GM20431 (cell line): ENCODE measurements at regions not wholly inside any gene's neighbourhood (a gene's known extent, or its start where the extent isn't known, plus 50 kb on each side); places are given as distances from the start of the nearest gene placed in this dataset.

Source experiments
- in situ Hi-C: fragments of 300-500 bp; cut with MseI, MboI; formaldehyde crosslinking; loops from one replicate; pipeline ENCODE4 v1.15.0; 2020; ENCODE audit warnings: low sequenced_read_pairs; ENCODE audit not compliant: unreplicated experiment

DNA sequence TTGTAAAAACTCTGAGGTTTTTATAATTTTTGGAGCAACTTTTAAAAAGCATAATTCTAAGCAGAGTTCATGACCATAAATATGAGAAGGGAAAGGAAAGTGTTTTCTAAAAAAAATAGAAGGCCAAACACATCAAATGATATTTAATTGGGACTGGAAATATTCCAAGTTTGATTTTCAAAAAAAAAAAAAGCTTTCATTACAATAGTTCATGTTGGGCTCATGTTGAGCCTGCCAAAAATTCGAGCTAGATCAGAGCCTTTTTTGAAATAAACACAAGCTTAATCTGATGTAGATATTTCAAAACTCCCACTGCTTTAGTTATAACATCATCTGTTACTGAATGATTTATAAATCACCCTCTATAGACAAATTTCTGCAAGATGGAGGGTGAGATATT, 163.4 kb upstream of the DEFB112 start:
- in situ Hi-C loops, result no loop called here

GRCh38 chr6:50214937-50215336, 165.2 kb upstream of the DEFB112 start:
- in situ Hi-C loops, result no loop called here

DNA sequence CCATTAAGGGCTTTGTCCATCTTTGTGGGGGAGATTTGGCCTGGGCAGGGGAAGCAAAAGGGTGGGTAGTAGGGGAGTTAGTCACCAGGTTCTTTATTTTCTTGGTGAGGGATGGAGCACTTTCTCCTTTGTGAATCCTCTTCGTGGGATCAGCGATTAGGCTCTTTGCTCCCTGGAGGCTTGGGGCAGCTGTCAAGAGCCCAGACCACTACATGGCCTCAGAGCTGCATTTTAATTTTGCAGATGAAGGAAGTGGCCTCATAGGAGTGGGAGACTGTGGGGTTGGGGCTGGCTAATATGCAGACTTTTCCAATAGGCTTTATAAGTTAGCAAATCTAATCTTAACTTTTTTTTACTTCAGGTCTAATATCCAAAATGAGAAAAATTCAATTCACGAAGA, 168.1 kb upstream of the DEFB112 start:
- in situ Hi-C loops, result no loop called here

GRCh38 chr6:50236164-50236563, 186.4 kb upstream of the DEFB112 start:
- in situ Hi-C loops, result no loop called here

DNA sequence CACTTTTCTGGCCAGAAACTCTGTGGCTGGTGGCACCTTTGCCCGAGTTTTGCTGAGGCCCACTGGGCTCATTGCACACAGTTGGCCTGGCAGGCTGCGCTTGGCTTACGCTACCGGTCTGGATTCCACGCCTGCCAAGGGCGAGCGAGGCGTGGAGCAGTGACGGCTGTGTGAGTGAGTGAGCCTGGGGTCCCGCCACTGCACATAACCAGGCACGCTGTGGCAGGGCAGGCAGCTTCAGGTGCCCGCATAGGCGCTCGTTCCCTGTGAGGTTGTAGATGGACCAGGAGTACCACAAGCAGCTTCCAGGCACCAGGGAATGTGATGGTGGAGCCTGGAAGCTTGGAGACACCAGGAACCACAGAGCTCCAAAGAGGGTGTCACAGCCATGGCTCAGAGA, 190.1 kb upstream of the DEFB112 start:
- in situ Hi-C loops, result no loop called here

GRCh38 chr6:50240986-50241385, 191.3 kb upstream of the DEFB112 start:
- in situ Hi-C loops, result no loop called here

DNA sequence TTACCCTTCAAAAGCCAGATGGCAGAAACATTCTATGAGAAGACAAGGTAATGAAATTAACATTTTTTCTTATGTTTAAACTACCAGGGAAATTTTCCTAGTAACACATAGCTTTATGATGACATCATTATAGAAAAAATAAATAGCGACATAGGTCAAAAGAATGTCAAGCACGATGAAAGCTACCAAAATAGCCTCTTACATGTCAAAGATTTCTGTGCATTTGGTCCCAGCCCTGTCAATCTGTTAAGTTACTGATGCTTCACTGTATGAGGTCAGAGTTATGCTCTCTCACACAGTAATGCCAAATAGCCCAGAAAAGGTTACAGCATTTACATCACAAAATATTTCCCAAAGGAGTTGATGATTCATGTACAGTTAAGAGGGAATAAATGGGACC, 199.8 kb upstream of the DEFB112 start:
- in situ Hi-C loops, result no loop called here

- in situ Hi-C loops, result no loop called here
Observed at GRCh38 chr6:50257322-50257721, 207.6 kb upstream of the DEFB112 start.

- in situ Hi-C loops, result no loop called here
Observed at GRCh38 chr6:50259903-50260302, 210.2 kb upstream of the DEFB112 start.

GRCh38 chr6:50264995-50265571, 215.4 kb upstream of the DEFB112 start:
- in situ Hi-C loops, result no loop called here

DNA sequence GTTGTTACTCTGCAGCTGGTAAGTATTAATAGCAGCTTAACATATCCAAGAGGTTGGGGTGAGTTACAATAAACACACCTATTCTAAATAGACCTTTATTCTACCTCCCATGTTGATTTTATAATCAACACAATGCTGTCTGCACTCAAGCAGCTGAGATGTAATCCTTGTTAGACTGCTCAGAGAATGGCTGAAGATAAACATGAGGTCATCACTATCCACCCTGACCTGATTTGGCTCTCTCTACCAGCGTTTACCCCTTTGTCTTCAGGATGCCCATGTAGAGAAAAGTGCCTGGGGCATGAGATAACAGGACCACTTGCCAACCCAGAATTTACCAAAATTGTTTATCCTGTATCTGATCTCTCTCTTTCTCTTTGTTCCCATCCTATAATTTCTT, 220.7 kb upstream of the DEFB112 start:
- in situ Hi-C loops, result no loop called here

- in situ Hi-C loops, result no loop called here
Observed at GRCh38 chr6:50271266-50271665, 221.5 kb upstream of the DEFB112 start.

GRCh38 chr6:50271817-50272216, 222.1 kb upstream of the DEFB112 start:
- in situ Hi-C loops, result no loop called here

- in situ Hi-C loops, result no loop called here
Observed at GRCh38 chr6:50272611-50273010, 222.9 kb upstream of the DEFB112 start.

DNA sequence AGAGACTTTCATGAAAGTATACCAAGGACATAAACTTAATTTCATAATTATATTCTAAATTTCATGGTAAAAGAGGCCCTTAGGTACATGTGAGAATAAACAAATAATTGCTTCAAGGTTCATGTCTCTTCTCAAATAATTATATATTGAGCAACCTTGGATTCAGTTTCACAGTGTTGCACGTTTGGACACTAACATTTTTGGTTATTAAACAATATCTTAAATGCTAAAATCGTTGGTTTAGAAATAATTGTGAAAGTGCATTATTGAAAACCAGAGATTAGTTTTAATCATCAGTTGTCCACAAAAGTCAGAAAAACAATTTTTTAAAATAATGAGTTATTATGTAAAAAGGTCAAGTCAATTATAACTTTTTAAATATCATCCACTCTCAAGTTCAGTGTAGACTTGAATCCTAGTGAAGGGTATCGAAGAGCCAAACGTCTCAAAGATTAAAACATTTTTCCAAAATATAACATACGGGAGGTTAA, 227.1 kb upstream of the DEFB112 start:
- in situ Hi-C loops, result no loop called here

GRCh38 chr6:50277774-50278173, 228.0 kb upstream of the DEFB112 start:
- in situ Hi-C loops, result no loop called here

DNA sequence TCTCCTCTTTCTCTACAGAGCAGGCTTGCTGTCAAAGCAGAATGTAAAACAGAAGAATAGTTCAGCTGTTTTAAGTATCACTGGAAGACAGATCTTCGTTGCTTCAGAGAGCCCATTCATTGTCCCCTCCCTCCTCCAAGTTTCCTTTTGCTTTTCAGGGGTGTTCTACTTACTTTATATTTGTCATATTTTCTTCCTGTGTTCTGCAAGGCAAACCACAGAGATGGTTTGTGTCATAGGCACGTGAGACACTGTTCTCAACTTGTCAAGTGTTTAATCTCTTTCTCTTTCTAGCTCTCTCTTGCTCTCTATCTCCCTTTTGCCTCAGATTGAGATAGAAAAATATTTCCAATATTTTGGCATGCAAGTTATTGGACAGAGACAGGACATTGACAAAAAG, 228.9 kb upstream of the DEFB112 start:
- in situ Hi-C loops, result no loop called here

- in situ Hi-C loops, result no loop called here
Observed at GRCh38 chr6:50285735-50286134, 236.0 kb upstream of the DEFB112 start.

DNA sequence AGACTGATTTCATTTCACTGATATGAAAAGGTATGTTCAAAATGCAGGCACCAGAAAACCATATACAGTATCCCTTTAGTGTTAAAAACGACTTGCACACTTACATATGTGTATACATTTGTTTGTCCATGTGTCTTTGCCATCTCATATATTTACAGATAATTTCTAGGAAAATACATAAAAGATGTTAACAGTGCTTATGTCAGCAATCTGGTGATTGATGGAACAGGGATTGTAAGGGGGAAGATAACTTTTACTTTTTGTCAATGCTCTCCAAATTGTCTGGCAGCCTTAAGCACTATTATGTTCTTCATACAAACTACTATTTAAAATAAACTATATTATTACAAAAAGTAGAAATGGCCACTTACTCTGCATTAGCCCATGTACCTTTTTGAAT, 238.5 kb upstream of the DEFB112 start:
- in situ Hi-C loops, result no loop called here

GRCh38 chr6:50288881-50289280, 239.2 kb upstream of the DEFB112 start:
- in situ Hi-C loops, result no loop called here

DNA sequence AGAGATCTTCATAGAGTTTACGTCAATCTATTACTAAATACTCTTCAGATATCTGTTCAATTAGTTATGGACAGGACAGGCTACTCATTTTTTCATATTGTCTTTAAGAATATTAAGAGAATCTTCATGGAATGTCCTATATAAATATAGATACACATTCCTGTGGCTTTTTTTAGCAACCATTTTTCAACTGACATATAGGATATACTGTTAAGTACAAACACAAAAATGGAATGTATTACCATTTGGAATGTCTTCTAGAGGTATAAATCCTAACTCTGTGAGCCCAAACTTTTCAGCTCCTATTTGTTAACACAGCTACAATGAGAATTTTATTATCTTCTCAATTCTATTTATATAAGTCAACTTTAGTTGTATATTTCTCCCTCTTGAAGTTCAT, 239.6 kb upstream of the DEFB112 start:
- in situ Hi-C loops, result no loop called here

- in situ Hi-C loops, result no loop called here
Observed at GRCh38 chr6:50301307-50301706, 251.6 kb upstream of the DEFB112 start.

DNA sequence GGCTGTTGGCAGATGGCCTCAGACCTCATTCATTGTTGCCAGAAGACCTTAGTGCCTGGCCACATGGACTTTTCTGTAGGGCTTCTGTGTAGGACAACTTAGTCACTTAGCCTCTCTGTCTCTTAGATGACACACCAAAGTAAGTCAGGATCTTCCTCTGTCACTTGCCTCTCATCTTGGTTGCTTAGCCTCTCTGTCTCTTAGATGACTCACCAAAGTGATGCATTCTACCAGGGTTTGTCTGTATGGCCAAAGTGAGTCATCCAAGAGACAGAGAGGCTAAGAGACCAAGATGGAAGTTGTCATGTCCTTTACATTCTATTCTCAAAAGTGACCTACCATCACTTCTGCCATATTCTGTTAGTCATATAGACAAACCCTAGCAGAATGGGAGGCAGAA, 255.9 kb upstream of the DEFB112 start:
- in situ Hi-C loops, result no loop called here
